ENCODE measurements at regions not wholly inside any gene's neighbourhood (a gene's known extent, or its start where the extent isn't known, plus 50 kb on each side); places are given as distances from the start of the nearest gene placed in this dataset.

DNA sequence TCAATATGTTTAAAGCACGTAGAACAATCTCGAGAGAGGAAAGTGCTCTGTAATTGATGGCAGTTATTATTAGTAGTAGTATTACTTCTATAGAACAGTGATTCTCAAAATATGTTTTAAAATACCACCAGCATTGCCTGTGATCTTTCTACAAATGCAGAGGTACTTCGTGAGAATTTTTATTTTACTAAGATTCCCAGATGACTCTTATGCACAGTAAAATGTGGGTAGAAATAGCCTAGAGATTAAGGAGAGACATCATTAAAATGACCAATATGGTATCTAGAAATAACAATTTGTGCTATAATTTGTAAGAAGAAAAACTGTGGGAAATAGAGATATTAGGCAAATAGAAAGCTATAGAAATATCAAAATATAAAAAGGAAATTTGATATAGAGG, 157.9 kb downstream of the SUCNR1 start:
- Histone ChIP-seq H3K27me3 (ENCODE audit: control insufficient read depth, low read length) (0 out of 2 replicates have a peak, but pooled peaks cover 4% of the 10 kb centered on the region), H3K4me3 (ENCODE audit: low read length) (no peak overlapping the region)

DNA sequence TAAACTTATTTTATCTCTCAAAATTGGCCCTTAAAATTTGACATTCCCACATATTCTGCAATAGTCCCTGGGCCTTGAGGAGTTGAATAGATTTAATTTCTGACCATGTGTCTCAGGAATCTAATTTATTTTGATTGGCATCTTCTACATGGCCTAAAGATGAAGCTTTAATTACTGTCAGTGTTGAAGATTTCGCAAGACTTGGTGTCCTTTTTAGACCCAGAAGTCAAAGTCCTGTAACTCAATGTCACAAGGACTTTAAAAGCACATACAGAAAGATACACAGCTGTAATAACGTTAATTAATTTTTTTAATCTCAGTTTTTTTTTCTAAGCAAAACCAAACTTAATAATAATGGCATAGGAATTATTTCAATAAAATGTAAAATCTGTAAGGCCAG, 163.9 kb downstream of the SUCNR1 start:
- peaks cover 8% of the 10 kb centered on the region; the same call in 1 of the 2 replicates for H3K9me3 ChIP-seq (ENCODE audit: control insufficient read depth, insufficient read depth, low read length)
- no peaks in the 10 kb centered on the region for H3K4me1 ChIP-seq (ENCODE audit: control insufficient read depth, low read length)
- no peak overlapping the region for H3K27ac ChIP-seq (ENCODE audit: low read depth, low read length)
- no peaks in the 10 kb centered on the region for H3F3A ChIP-seq (ENCODE audit: control insufficient read depth, insufficient read depth)
- no peaks in the 10 kb centered on the region for H3K9me2 ChIP-seq (replicated peaks; ENCODE audit: control insufficient read depth, low read length)
- H3K36me3 ChIP-seq (ENCODE audit: control insufficient read depth, low read length), result no peaks in the 10 kb centered on the region
- H3K79me2 ChIP-seq (ENCODE audit: control insufficient read depth, low read length), result no peaks in the 10 kb centered on the region
- H3K4me3 ChIP-seq (ENCODE audit: low read length), result no peak overlapping the region
- TF ChIP-seq, protein P1, sequence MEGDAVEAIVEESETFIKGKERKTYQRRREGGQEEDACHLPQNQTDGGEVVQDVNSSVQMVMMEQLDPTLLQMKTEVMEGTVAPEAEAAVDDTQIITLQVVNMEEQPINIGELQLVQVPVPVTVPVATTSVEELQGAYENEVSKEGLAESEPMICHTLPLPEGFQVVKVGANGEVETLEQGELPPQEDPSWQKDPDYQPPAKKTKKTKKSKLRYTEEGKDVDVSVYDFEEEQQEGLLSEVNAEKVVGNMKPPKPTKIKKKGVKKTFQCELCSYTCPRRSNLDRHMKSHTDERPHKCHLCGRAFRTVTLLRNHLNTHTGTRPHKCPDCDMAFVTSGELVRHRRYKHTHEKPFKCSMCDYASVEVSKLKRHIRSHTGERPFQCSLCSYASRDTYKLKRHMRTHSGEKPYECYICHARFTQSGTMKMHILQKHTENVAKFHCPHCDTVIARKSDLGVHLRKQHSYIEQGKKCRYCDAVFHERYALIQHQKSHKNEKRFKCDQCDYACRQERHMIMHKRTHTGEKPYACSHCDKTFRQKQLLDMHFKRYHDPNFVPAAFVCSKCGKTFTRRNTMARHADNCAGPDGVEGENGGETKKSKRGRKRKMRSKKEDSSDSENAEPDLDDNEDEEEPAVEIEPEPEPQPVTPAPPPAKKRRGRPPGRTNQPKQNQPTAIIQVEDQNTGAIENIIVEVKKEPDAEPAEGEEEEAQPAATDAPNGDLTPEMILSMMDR (IDR thresholded peaks at IDR 0.05; ENCODE audit: low read depth, low read length, poor library complexity, severe bottlenecking), result no peak
- TF ChIP-seq EZH2phosphoT487 (IDR thresholded peaks at IDR 0.05; ENCODE audit: borderline replicate concordance, low read length), result no peak
- H3K27me3 ChIP-seq (ENCODE audit: control insufficient read depth, low read length), result no peaks in the 10 kb centered on the region
- H4K20me1 ChIP-seq (ENCODE audit: control insufficient read depth, insufficient read depth, low read depth, low read length), result no peaks in the 10 kb centered on the region
- H3K4me2 ChIP-seq (ENCODE audit: low read length), result no peak overlapping the region

More for the DNA sequence above, 157.9 kb downstream of the SUCNR1 start:
- Histone ChIP-seq H3K4me2 (ENCODE audit: low read length) (no peak overlapping the region), H3K27ac (ENCODE audit: low read depth, low read length) (no peak overlapping the region), H3K36me3 (ENCODE audit: control insufficient read depth, low read length) (no peaks in the 10 kb centered on the region), H3K4me1 (ENCODE audit: control insufficient read depth, low read length) (no peaks in the 10 kb centered on the region), H3K9me3 (ENCODE audit: control insufficient read depth, insufficient read depth, low read length) (peaks cover 4% of the 10 kb centered on the region; the same call in 1 of the 2 replicates), H3K79me2 (ENCODE audit: control insufficient read depth, low read length) (no peaks in the 10 kb centered on the region), H4K20me1 (ENCODE audit: control insufficient read depth, insufficient read depth, low read depth, low read length) (no peaks in the 10 kb centered on the region), H3F3A (ENCODE audit: control insufficient read depth, insufficient read depth) (no peaks in the 10 kb centered on the region), H3K9me2 (replicated peaks; ENCODE audit: control insufficient read depth, low read length) (no peaks in the 10 kb centered on the region)
- no peak for TF ChIP-seq EZH2phosphoT487 (IDR thresholded peaks at IDR 0.05; ENCODE audit: borderline replicate concordance, low read length)
- TF ChIP-seq, protein P1 (IDR thresholded peaks at IDR 0.05; ENCODE audit: low read depth, low read length, poor library complexity, severe bottlenecking), result no peak

DNA sequence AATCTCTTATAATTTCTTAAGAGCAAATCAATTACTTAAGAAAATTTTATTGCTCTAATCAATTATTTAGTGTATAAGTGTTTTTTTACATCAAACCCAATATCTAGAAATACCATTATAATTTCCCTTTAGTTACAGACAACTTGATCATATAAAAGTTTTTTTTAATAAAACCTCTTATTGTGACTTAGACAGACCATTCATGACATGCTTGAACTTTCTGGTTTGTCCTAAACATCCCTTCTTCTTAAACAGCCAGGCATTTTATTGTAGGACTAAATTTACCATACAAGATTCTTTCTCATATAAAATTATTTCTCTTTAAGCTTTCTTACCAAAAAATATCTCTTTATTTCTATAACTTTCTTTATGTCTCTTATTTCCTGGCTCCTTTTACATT, 164.5 kb downstream of the SUCNR1 start:
- H3K9me3 ChIP-seq (ENCODE audit: control insufficient read depth, insufficient read depth, low read length), result peaks cover 8% of the 10 kb centered on the region; the same call in 1 of the 2 replicates
- H3K4me1 ChIP-seq (ENCODE audit: control insufficient read depth, low read length), result no peaks in the 10 kb centered on the region
- no peaks in the 10 kb centered on the region for H3K79me2 ChIP-seq (ENCODE audit: control insufficient read depth, low read length)

More for the DNA sequence above, 164.5 kb downstream of the SUCNR1 start:
- Histone ChIP-seq H3K4me2 (ENCODE audit: low read length) (no peak overlapping the region), H3K36me3 (ENCODE audit: control insufficient read depth, low read length) (no peaks in the 10 kb centered on the region), H3F3A (ENCODE audit: control insufficient read depth, insufficient read depth) (no peaks in the 10 kb centered on the region), H3K9me2 (replicated peaks; ENCODE audit: control insufficient read depth, low read length) (no peaks in the 10 kb centered on the region), H3K27ac (ENCODE audit: low read depth, low read length) (no peak overlapping the region), H3K4me3 (ENCODE audit: low read length) (no peak overlapping the region), H4K20me1 (ENCODE audit: control insufficient read depth, insufficient read depth, low read depth, low read length) (no peaks in the 10 kb centered on the region), H3K27me3 (ENCODE audit: control insufficient read depth, low read length) (no peaks in the 10 kb centered on the region)
- no peak for TF ChIP-seq EZH2phosphoT487 (IDR thresholded peaks at IDR 0.05; ENCODE audit: borderline replicate concordance, low read length)
- TF ChIP-seq, protein P1 (IDR thresholded peaks at IDR 0.05; ENCODE audit: low read depth, low read length, poor library complexity, severe bottlenecking), result no peak
